HepG2 (cell line): ENCODE measurements at regions not wholly inside any gene's neighbourhood (a gene's known extent, or its start where the extent isn't known, plus 50 kb on each side); places are given as distances from the start of the nearest gene placed in this dataset.

ENCODE experiments used
- ATAC-seq: fragments of 200-7000 bp; cut with Tn5 transposase; 3 replicates; pipeline ENCODE4 v1.9.1; 2020; ENCODE audit warnings: mild to moderate bottlenecking, moderate library complexity
- BruUV-seq: library from RNA; stranded (reverse); fragments of 400-500 nt; replicated peaks from 2 replicates; lab custom pipeline; 2021; lab: Mats Ljungman, UMichigan
- CTCF ChIA-PET: fragments of 300-600 bp; formaldehyde crosslinking; extraction: SDS; loops from one replicate; lab custom pipeline; 2021; ENCODE audit warnings: low total read pairs, inconsistent platforms, low intra/inter-chr PET ratio; lab: Yijun Ruan, JAX
- POLR2A ChIA-PET: fragments of 350-600 bp; sonication (Branson Sonifier 250); formaldehyde crosslinking; loops from one replicate; lab custom pipeline; 2020; ENCODE audit warnings: antibody characterized with exemption, inconsistent platforms; lab: Yijun Ruan, JAX
- DNase-seq: peaks from one replicate; pipeline ENCODE4 v3.0.0-alpha.2; 2015; ENCODE audit warnings: low spot score
- FAIRE-seq: peaks from 3 replicates; lab custom pipeline; 2011; peaks lifted over from hg19 to GRCh38; lab: Jason Lieb, UNC
- H2AFZ ChIP-seq: one replicate; pipeline ENCODE4 v1.6.1; 2011; ENCODE audit warnings: low read length, inconsistent platforms
- H3K27ac ChIP-seq: fragments of 300-600 bp; 3 replicates; pipeline ENCODE4 v1.8.0; 2011; ENCODE audit warnings: mixed run types, mild to moderate bottlenecking, mixed read lengths, low read length, inconsistent platforms; ENCODE audit not compliant: insufficient read depth; ENCODE audit errors: extremely low read length
- H3K27me3 ChIP-seq, 2 experiments: fragments of 200-600 bp in 1 of 2; 2 replicates in 1 of 2; 3 replicates in 1 of 2; pipeline versions ENCODE4 v1.6.0 to v1.8.0; 2011; ENCODE audit warnings: low read length in 2 of 2, mild to moderate bottlenecking in 2 of 2, moderate library complexity in 2 of 2, inconsistent platforms in 1 of 2; ENCODE audit not compliant: insufficient read depth in 2 of 2, control insufficient read depth in 1 of 2
- H3K36me3 ChIP-seq, 2 experiments: fragments of 200-600 bp in 1 of 2; replicated peaks in 1 of 2; 2 replicates in 1 of 2; 3 replicates in 1 of 2; pipeline versions ENCODE4 v1.5.1 to v1.8.0; 2011; ENCODE audit warnings: low read length in 2 of 2, inconsistent platforms in 1 of 2; ENCODE audit not compliant: insufficient read depth in 2 of 2, control insufficient read depth in 1 of 2
- H3K4me1 ChIP-seq: 2 replicates; pipeline ENCODE4 v1.5.1; 2012; ENCODE audit warnings: low read length, inconsistent platforms; ENCODE audit not compliant: insufficient read depth
- H3K4me2 ChIP-seq: 2 replicates; pipeline ENCODE4 v1.6.0; 2011; ENCODE audit warnings: low read depth, low read length, inconsistent platforms
- H3K4me3 ChIP-seq, 3 experiments: fragments of 200-600 bp in 1 of 3; sonication (generic), shearing (Covaris generic) in 1 of 3; replicated peaks in 1 of 3; 2 replicates each; pipeline ENCODE4 v1.5.1; 2011 to 2016; ENCODE audit warnings: low read length in 3 of 3, inconsistent platforms in 2 of 3, low read depth in 2 of 3, mild to moderate bottlenecking in 2 of 3, control low read depth in 1 of 3, mixed read lengths in 1 of 3; ENCODE audit not compliant: insufficient read depth in 1 of 3
- H3K79me2 ChIP-seq: one replicate; pipeline ENCODE4 v1.6.1; 2011; ENCODE audit warnings: low read length, inconsistent platforms; ENCODE audit not compliant: insufficient read depth
- H3K9ac ChIP-seq: 2 replicates; pipeline ENCODE4 v1.6.0; 2011; ENCODE audit warnings: mild to moderate bottlenecking, low read depth, low read length, inconsistent platforms; ENCODE audit not compliant: insufficient read depth
- H3K9me3 ChIP-seq: 2 replicates; pipeline ENCODE4 v1.5.1; 2012; ENCODE audit warnings: mild to moderate bottlenecking, low read length
- H4K20me1 ChIP-seq: 2 replicates; pipeline ENCODE4 v1.6.0; 2011; ENCODE audit warnings: inconsistent platforms, mild to moderate bottlenecking, low read length, moderate library complexity; ENCODE audit not compliant: insufficient read depth
- NR3C1 ChIP-seq: sonication (generic); formaldehyde crosslinking; IDR thresholded peaks from 2 replicates; pipeline ENCODE4 v1.4.0; 2020; ENCODE audit warnings: missing genetic modification reagents
- ZFP1 ChIP-seq: IDR thresholded peaks from 2 replicates; pipeline ENCODE4 v1.6.1; 2016
- ZNF335 ChIP-seq: sonication (generic); formaldehyde crosslinking; IDR thresholded peaks from 2 replicates; pipeline ENCODE4 v1.4.0; 2020; ENCODE audit warnings: missing genetic modification reagents
- WGBS: methylation state at CpG from one replicate; pipeline ENCODE4 v1.1.6; 2017; ENCODE audit warnings: low lambda C conversion rate; 5-methylcytosine and 5-hydroxymethylcytosine counted together
- in situ Hi-C: cut with HindIII; loops from 2 replicates; pipeline ENCODE4 v1.10.0; 2017; ENCODE audit warnings: low pct_unique_long_range_greater_than_20kb; ENCODE audit not compliant: extremely low pct_ligation_motif_present
- intact Hi-C: fragments of 100-400 bp; cut with micrococcal nuclease; formaldehyde crosslinking; loops from one replicate; pipeline ENCODE4 v1.10.0; 2022; ENCODE audit not compliant: unreplicated experiment
- TF ChIP-seq, protein P1 (sequence below): sonication (generic); formaldehyde crosslinking; IDR thresholded peaks from 2 replicates; pipeline ENCODE4 v1.4.0; 2020; ENCODE audit warnings: mild to moderate bottlenecking, missing genetic modification reagents

GRCh38 chr1:71167505-71167904 lies 86.7 kb upstream of the ZRANB2 start:
- no TSS peak for BruUV-seq
- no peak overlapping the region for H3K9ac ChIP-seq
- no peaks in the 10 kb centered on the region for H3K4me1 ChIP-seq
- no peak overlapping the region for H3K4me2 ChIP-seq
- no peak overlapping the region for H2AFZ ChIP-seq
- H3K36me3 ChIP-seq, result no peaks in the 10 kb centered on the region
- intact Hi-C loops (no loop called here), in situ Hi-C loops (no loop called here)
- no peaks in the 10 kb centered on the region for H3K27me3 ChIP-seq
- H3K79me2 ChIP-seq, result no peaks in the 10 kb centered on the region
- ATAC-seq, result no peak
- peaks cover 73% of the 10 kb centered on the region for H3K9me3 ChIP-seq
- TF ChIP-seq ZNF335 (no peak), NR3C1 (CRISPR knock-in tag) (no peak), ZFP1 (no peak)
- TF ChIP-seq, protein P1, sequence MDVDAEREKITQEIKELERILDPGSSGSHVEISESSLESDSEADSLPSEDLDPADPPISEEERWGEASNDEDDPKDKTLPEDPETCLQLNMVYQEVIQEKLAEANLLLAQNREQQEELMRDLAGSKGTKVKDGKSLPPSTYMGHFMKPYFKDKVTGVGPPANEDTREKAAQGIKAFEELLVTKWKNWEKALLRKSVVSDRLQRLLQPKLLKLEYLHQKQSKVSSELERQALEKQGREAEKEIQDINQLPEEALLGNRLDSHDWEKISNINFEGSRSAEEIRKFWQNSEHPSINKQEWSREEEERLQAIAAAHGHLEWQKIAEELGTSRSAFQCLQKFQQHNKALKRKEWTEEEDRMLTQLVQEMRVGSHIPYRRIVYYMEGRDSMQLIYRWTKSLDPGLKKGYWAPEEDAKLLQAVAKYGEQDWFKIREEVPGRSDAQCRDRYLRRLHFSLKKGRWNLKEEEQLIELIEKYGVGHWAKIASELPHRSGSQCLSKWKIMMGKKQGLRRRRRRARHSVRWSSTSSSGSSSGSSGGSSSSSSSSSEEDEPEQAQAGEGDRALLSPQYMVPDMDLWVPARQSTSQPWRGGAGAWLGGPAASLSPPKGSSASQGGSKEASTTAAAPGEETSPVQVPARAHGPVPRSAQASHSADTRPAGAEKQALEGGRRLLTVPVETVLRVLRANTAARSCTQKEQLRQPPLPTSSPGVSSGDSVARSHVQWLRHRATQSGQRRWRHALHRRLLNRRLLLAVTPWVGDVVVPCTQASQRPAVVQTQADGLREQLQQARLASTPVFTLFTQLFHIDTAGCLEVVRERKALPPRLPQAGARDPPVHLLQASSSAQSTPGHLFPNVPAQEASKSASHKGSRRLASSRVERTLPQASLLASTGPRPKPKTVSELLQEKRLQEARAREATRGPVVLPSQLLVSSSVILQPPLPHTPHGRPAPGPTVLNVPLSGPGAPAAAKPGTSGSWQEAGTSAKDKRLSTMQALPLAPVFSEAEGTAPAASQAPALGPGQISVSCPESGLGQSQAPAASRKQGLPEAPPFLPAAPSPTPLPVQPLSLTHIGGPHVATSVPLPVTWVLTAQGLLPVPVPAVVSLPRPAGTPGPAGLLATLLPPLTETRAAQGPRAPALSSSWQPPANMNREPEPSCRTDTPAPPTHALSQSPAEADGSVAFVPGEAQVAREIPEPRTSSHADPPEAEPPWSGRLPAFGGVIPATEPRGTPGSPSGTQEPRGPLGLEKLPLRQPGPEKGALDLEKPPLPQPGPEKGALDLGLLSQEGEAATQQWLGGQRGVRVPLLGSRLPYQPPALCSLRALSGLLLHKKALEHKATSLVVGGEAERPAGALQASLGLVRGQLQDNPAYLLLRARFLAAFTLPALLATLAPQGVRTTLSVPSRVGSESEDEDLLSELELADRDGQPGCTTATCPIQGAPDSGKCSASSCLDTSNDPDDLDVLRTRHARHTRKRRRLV (CRISPR knock-in tag), result no peak
- TF ChIP-seq, all 625 proteins: peak for 0
- WGBS, result 6% methylated on average over 2 of the region's 2 CpGs
- no peak overlapping the region for H3K4me3 ChIP-seq
- CTCF ChIA-PET, result no interaction called here
- H4K20me1 ChIP-seq, result no peaks in the 10 kb centered on the region
- POLR2A ChIA-PET, result no interaction called here
- DNase-seq (no peak), FAIRE-seq (no peak)
- H3K27ac ChIP-seq, result no peak overlapping the region
